ENCODE measurements at regions not wholly inside any gene's neighbourhood (a gene's known extent, or its start where the extent isn't known, plus 50 kb on each side); places are given as distances from the start of the nearest gene placed in this dataset.

- Histone ChIP-seq H3K79me2 (ENCODE audit: control insufficient read depth, insufficient read depth, low read length, unreplicated experiment) (no peaks in the 10 kb centered on the region), H3K36me3 (ENCODE audit: insufficient read depth, low read length) (no peaks in the 10 kb centered on the region), H3K4me3 (ENCODE audit: low read depth, low read length) (no peak overlapping the region), H3K4me1 (ENCODE audit: control insufficient read depth, insufficient read depth, low read length, unreplicated experiment) (peaks cover 2% of the 10 kb centered on the region), H3K27me3 (ENCODE audit: insufficient read depth, low read length) (no peaks in the 10 kb centered on the region), H2AFZ (ENCODE audit: low read length, unreplicated experiment) (no peak overlapping the region), H3K27ac (ENCODE audit: low read depth, low read length) (no peak overlapping the region)
These were observed 251.0 kb downstream of the FAM43A start for GRCh38 chr3:194936659-194937058.

- no peak overlapping the region for H2AFZ ChIP-seq (ENCODE audit: low read length, unreplicated experiment)
- H3K27me3 ChIP-seq (ENCODE audit: insufficient read depth, low read length): no peaks in the 10 kb centered on the region
- no peaks in the 10 kb centered on the region for H3K79me2 ChIP-seq (ENCODE audit: control insufficient read depth, insufficient read depth, low read length, unreplicated experiment)
- no peak overlapping the region for H3K27ac ChIP-seq (ENCODE audit: low read depth, low read length)
- no peaks in the 10 kb centered on the region for H3K4me1 ChIP-seq (ENCODE audit: control insufficient read depth, insufficient read depth, low read length, unreplicated experiment)
- H3K36me3 ChIP-seq (ENCODE audit: insufficient read depth, low read length): no peaks in the 10 kb centered on the region
- H3K4me3 ChIP-seq (ENCODE audit: low read depth, low read length): no peak overlapping the region
These were observed 251.5 kb downstream of the FAM43A start for GRCh38 chr3:194937144-194937543.

DNA sequence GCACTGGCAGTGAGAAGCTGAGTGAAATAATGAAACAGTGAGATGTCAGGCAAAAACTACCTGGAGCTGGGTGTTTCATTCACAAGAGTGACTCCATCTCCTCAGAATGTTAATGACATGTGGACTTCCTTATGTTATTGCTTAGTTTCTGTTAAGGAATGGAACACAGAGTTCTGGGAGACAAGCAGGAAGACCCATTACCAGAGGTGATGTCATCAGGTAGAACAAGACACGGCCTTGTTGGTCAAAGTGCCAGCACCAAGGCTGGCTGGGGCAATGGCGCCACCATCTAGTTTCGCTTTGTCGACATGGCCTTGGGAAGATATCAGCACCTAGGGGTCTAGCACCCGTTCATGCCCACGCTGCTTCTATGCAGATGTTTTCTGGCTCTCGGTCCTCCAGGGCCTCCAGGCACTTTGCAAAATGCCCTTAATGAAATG is 252.2 kb downstream of the FAM43A start:
- Histone ChIP-seq H3K27ac (ENCODE audit: low read depth, low read length) (no peak overlapping the region), H2AFZ (ENCODE audit: low read length, unreplicated experiment) (no peak overlapping the region), H3K79me2 (ENCODE audit: control insufficient read depth, insufficient read depth, low read length, unreplicated experiment) (no peaks in the 10 kb centered on the region), H3K4me3 (ENCODE audit: low read depth, low read length) (no peak overlapping the region), H3K4me1 (ENCODE audit: control insufficient read depth, insufficient read depth, low read length, unreplicated experiment) (no peaks in the 10 kb centered on the region), H3K36me3 (ENCODE audit: insufficient read depth, low read length) (no peaks in the 10 kb centered on the region), H3K27me3 (ENCODE audit: insufficient read depth, low read length) (no peaks in the 10 kb centered on the region)

DNA sequence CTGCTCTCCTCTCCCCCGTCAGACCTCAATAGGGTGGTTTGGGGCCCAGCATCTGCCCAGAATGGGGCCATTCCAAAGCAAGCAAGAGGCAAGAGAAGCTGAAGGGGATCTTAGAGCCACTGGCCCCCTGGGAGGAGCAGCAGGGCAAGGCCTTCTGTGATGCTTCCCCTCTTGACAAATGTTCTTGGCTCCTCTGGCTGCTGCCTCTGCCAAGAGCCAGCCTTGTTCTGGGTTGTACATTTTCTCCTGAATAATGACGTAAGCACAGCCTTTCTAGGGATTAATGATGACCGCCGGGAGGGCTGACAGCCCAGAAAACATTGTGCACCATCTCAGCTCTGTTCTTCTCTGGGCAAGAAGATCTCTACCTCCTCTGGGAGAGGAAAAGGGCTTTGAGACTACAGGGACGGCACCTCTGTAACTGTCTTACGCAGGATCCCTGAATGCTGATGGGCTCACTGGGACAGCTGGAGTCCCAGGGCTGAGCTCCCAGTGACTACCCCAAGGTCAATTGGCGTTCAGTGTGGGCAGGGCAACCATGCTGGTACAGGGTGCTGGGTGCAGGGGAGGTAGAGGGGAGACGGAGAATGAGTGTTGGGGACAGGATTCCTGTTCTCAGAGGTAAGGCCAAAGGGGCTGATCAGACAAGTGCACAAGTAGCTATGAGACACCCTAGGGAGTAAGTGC is 253.3 kb downstream of the FAM43A start:
- no peaks in the 10 kb centered on the region for H3K4me1 ChIP-seq (ENCODE audit: control insufficient read depth, insufficient read depth, low read length, unreplicated experiment)
- no peak overlapping the region for H3K4me3 ChIP-seq (ENCODE audit: low read depth, low read length)
- H3K79me2 ChIP-seq (ENCODE audit: control insufficient read depth, insufficient read depth, low read length, unreplicated experiment): no peaks in the 10 kb centered on the region
- no peak overlapping the region for H3K27ac ChIP-seq (ENCODE audit: low read depth, low read length)
- no peaks in the 10 kb centered on the region for H3K27me3 ChIP-seq (ENCODE audit: insufficient read depth, low read length)
- no peak overlapping the region for H2AFZ ChIP-seq (ENCODE audit: low read length, unreplicated experiment)
- H3K36me3 ChIP-seq (ENCODE audit: insufficient read depth, low read length): no peaks in the 10 kb centered on the region

GRCh38 chr3:194939532-194939909 is 253.8 kb downstream of the FAM43A start:
- Histone ChIP-seq H2AFZ (ENCODE audit: low read length, unreplicated experiment) (no peak overlapping the region), H3K4me3 (ENCODE audit: low read depth, low read length) (no peak overlapping the region), H3K4me1 (ENCODE audit: control insufficient read depth, insufficient read depth, low read length, unreplicated experiment) (no peaks in the 10 kb centered on the region), H3K27ac (ENCODE audit: low read depth, low read length) (no peak overlapping the region), H3K27me3 (ENCODE audit: insufficient read depth, low read length) (peaks cover under 1% of the 10 kb centered on the region; the same call in 1 of the 2 replicates), H3K36me3 (ENCODE audit: insufficient read depth, low read length) (no peaks in the 10 kb centered on the region), H3K79me2 (ENCODE audit: control insufficient read depth, insufficient read depth, low read length, unreplicated experiment) (no peaks in the 10 kb centered on the region)

DNA sequence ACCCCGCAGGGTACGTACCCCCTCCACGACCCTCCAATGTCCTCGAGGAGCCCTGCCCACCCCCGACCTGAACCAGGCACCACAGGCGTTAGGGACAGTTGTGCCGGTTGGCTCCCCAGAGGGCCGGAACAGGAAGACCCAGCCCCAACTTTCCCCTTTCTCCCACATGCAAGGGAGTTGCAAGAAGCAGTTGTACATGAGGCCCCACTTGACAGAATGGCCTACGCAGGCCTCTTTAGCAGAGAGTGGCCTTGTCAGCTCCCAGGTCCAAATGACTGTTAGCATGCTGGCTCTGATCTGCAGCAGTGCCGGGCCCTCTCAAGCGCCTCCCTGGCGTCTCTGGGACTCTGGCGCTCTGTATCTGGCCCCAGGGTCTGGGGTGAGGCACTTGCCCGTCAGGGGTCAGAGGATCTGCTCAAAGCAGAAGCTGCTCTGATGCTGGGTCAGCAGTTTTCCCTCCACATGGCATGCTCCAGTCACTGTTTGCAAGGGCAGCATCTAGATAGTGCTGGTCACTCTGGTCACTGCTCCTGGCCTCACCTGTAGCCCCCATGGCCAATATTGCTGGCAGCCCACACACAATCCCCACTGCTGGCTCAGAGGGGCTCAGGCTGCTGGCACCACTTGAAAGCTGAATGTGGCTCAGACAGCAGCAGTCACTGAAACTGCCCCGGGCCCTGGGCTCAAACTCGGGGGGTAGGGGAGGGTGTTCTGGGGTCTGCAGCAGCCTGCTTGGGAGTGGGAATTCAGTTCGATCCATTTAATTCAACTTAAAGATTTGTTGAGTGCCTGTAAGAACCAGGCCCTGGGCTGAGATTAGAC is 254.5 kb downstream of the FAM43A start:
- H3K4me1 ChIP-seq (ENCODE audit: control insufficient read depth, insufficient read depth, low read length, unreplicated experiment): no peaks in the 10 kb centered on the region

DNA sequence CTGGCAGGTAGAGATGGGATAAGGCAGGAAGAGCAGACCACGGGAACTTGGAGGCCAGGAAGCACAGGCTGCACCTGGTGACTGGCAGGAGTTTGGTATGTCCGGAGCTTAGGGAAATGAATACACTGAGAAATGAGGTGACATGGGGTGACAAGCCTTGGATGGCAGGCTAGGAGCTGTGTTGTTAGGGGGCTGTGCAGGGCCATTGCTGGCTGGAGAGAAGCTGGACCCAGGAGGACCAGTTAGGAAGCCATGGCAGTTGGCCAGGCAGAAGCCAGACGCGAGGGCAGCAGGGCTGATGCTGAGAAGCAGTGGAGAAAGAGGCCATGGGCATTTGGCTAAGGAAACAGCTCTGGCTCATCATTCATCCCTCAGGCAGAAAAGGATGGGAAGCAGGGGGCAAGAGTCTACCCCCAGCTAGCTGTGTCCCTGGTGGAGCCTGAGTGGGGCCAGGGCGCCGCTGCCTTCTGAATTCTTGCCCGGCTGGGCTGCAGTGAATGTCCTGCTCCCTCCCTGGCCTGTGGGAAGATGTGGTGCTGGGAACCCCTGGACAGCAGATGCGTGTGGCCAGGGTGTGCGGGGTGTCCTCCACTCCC is 255.8 kb downstream of the FAM43A start:
- H3K79me2 ChIP-seq (ENCODE audit: control insufficient read depth, insufficient read depth, low read length, unreplicated experiment): no peaks in the 10 kb centered on the region
- no peak overlapping the region for H2AFZ ChIP-seq (ENCODE audit: low read length, unreplicated experiment)
- no peaks in the 10 kb centered on the region for H3K4me1 ChIP-seq (ENCODE audit: control insufficient read depth, insufficient read depth, low read length, unreplicated experiment)
- H3K36me3 ChIP-seq (ENCODE audit: insufficient read depth, low read length): no peaks in the 10 kb centered on the region
- no peak overlapping the region for H3K27ac ChIP-seq (ENCODE audit: low read depth, low read length)
- peaks cover 5% of the 10 kb centered on the region; the same call in 1 of the 2 replicates for H3K27me3 ChIP-seq (ENCODE audit: insufficient read depth, low read length)
- H3K4me3 ChIP-seq (ENCODE audit: low read depth, low read length): no peak overlapping the region

More for the DNA sequence above, 254.5 kb downstream of the FAM43A start:
- H3K4me3 ChIP-seq (ENCODE audit: low read depth, low read length): no peak overlapping the region
- no peaks in the 10 kb centered on the region for H3K36me3 ChIP-seq (ENCODE audit: insufficient read depth, low read length)
- H3K79me2 ChIP-seq (ENCODE audit: control insufficient read depth, insufficient read depth, low read length, unreplicated experiment): no peaks in the 10 kb centered on the region
- H2AFZ ChIP-seq (ENCODE audit: low read length, unreplicated experiment): no peak overlapping the region
- peaks cover 5% of the 10 kb centered on the region; the same call in 1 of the 2 replicates for H3K27me3 ChIP-seq (ENCODE audit: insufficient read depth, low read length)
- no peak overlapping the region for H3K27ac ChIP-seq (ENCODE audit: low read depth, low read length)

DNA sequence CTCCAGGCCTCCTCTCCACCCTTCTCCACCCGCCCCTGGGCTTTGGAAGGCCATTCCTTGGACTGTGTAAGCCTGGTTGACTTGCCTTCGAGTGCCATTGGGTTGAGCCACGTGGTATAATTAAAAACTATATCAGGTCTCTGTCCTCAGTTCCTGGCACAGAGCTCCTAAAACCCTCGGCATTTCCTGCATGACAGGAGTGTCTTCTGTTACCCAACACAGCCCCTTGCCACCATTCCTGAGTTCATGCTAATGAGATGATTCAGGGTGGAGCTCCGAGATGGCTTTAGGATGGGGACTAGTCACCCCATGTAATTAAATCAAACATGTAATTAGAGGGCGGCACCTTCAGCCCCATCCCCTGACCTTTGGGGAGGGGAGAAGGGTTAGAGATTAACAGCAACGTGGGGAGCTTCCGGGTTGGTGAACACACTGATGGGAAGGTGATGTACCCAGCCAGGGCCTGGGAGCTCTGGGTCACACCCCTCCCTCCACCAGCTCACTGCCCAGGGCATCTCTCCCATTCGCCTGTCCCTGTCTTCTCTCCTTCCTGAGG is 256.4 kb downstream of the FAM43A start:
- H2AFZ ChIP-seq (ENCODE audit: low read length, unreplicated experiment): no peak overlapping the region

DNA sequence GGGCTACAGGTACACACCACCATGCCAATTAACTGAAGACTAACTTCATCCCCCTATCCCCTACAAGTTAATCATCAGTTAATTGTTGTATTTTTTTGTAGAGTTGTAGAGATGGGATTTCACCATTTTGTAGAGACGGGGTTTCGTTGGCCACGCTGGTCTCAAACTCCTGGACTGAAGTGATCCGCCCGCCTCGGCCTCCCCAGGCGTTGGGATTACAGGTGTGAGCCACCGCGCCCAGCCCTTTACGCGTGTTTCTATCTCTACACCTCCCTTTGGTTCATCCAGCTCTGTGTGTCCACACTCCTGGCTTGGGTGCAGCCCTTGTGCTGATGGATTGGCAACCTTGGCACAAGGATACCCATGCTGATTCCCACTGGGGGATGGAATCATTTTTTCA is 258.8 kb downstream of the FAM43A start:
- H3K4me1 ChIP-seq (ENCODE audit: control insufficient read depth, insufficient read depth, low read length, unreplicated experiment): no peaks in the 10 kb centered on the region
- no peaks in the 10 kb centered on the region for H3K36me3 ChIP-seq (ENCODE audit: insufficient read depth, low read length)
- H3K79me2 ChIP-seq (ENCODE audit: control insufficient read depth, insufficient read depth, low read length, unreplicated experiment): no peaks in the 10 kb centered on the region
- H2AFZ ChIP-seq (ENCODE audit: low read length, unreplicated experiment): no peak overlapping the region
- no peak overlapping the region for H3K27ac ChIP-seq (ENCODE audit: low read depth, low read length)
- no peak overlapping the region for H3K4me3 ChIP-seq (ENCODE audit: low read depth, low read length)
- peaks cover 5% of the 10 kb centered on the region; the same call in 1 of the 2 replicates for H3K27me3 ChIP-seq (ENCODE audit: insufficient read depth, low read length)

More for the DNA sequence above, 256.4 kb downstream of the FAM43A start:
- no peaks in the 10 kb centered on the region for H3K79me2 ChIP-seq (ENCODE audit: control insufficient read depth, insufficient read depth, low read length, unreplicated experiment)
- H3K27me3 ChIP-seq (ENCODE audit: insufficient read depth, low read length): peaks cover 5% of the 10 kb centered on the region; the same call in 1 of the 2 replicates
- no peak overlapping the region for H3K4me3 ChIP-seq (ENCODE audit: low read depth, low read length)
- no peaks in the 10 kb centered on the region for H3K36me3 ChIP-seq (ENCODE audit: insufficient read depth, low read length)
- no peaks in the 10 kb centered on the region for H3K4me1 ChIP-seq (ENCODE audit: control insufficient read depth, insufficient read depth, low read length, unreplicated experiment)
- H3K27ac ChIP-seq (ENCODE audit: low read depth, low read length): no peak overlapping the region

DNA sequence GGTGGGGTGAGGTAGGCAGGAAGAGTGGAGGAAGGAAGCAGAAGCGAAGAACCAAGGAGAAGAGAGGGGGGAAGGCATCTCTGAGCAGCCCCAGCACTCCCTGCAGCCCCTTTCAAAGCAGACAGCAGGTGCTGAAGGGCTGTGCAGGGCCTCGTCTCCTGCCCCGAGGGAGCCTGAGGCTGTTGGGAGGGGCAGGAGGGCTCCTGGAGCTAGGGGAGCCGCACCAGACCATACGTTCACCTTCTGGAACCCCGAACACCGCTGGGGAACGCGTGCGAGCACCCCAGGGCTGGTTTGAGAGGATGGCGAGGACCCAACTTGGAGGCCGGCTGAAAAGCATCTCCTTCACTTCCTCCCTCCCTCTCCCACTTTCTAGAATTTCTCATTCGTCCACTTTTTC is 259.8 kb downstream of the FAM43A start:
- no peak overlapping the region for H3K27ac ChIP-seq (ENCODE audit: low read depth, low read length)
- no peaks in the 10 kb centered on the region for H3K36me3 ChIP-seq (ENCODE audit: insufficient read depth, low read length)
- H3K79me2 ChIP-seq (ENCODE audit: control insufficient read depth, insufficient read depth, low read length, unreplicated experiment): no peaks in the 10 kb centered on the region

More for the DNA sequence above, 259.8 kb downstream of the FAM43A start:
- peaks cover 5% of the 10 kb centered on the region; the same call in 1 of the 2 replicates for H3K27me3 ChIP-seq (ENCODE audit: insufficient read depth, low read length)
- no peak overlapping the region for H2AFZ ChIP-seq (ENCODE audit: low read length, unreplicated experiment)
- no peaks in the 10 kb centered on the region for H3K4me1 ChIP-seq (ENCODE audit: control insufficient read depth, insufficient read depth, low read length, unreplicated experiment)
- no peak overlapping the region for H3K4me3 ChIP-seq (ENCODE audit: low read depth, low read length)
